Limb (tissue), 2 donors: ENCODE measurements at regions not wholly inside any gene's neighbourhood (a gene's known extent, or its start where the extent isn't known, plus 50 kb on each side); places are given as distances from the start of the nearest gene placed in this dataset.
"Not testable (repeated sequence)": the region's sequence is repeated elsewhere in the genome, so short reads cannot be mapped to it uniquely, and the experiment has no call there.

Source experiments
- DNase-seq, 2 donors: peaks; one replicate each; pipeline ENCODE4 v3.0.0-alpha.2; 2016; ENCODE audit errors: extremely low spot score in 2 of 2

DNA sequence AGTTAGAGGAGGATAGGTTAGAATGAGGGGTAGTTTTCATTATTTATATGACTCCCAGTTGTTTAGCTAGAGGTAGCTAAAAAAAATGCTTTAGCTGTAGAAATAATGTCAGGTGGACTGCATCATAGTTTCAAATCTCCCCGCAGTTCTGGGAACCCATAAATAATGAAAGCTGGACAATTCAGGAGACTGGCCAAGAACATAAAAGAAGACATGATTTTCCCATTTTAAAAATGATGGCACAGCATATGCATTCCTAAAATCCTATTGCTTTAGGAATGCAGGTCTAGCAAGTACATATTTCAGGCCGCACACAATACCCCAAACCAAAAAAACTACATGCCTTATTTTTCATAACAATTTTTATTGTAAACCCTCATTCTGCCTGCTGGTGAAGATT, 143.3 kb downstream of the CTH start:
- DNase-seq, result no peak

DNA sequence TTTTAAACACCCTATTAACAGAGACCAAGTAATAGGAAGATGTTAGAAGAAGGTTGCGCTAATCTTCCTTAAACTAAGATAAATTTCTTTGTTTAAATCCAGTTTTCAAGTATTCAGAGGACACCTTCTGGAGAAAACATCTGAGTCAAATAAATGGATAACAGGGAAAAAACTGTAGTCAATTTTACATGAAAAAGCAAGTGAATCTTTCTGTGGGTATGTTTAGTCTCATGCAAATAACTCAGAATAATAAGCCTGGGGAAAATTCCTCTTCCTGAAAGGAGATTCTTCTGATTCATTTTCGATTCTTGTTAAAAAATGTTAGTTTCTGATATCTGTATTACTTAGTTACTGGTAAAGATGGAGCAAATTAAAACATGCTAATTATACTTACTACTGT, 145.5 kb downstream of the CTH start:
- no peak for DNase-seq

- no peak for DNase-seq
Measured at GRCh38 chr1:70567167-70567566, 156.1 kb downstream of the CTH start.

DNA sequence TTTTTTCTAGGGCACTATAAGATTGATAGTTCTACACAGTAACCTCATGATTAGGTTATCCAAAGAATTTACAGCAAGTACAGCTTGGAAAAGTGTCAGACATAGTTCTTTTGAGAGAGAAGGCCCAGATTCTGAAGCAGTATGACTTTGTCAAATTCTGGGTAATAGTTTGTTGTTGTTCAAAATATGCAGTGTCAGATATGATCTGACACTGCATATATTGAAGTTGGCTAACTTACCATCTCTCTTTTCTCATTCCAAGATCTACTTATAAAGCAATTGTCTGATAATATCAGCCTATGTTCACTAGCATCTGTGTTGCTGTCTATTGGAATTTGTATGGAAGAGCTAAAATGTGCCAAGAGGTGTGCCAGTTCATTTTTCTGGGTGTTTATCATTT, 160.1 kb downstream of the CTH start:
- no peak for DNase-seq

DNA sequence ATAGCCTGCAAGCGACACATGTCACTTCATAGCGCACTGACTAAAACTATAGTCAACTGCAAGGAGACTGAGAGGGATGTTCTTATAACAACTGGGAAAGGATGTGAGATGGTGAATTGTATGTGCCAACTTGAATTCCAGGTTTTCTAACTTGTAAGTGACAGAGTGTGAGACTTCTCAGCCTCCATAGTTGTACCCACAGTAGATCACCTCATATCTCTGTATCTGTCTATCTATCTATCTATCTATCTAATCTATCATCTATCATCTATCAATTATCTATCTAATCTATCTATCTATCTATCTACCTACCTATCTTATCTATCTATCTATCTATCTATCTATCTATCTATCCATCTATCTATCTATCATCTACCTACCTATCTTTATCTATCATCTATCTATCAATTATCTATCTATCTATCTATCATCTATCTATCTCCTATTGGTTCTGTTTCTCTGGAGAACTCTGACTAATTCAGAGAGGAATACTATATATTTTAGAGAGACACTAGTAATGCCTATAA, 162.3 kb downstream of the CTH start:
- DNase-seq, result no peak

- DNase-seq, result no peak
Measured at GRCh38 chr1:70581661-70582060, 170.6 kb downstream of the CTH start.

DNA sequence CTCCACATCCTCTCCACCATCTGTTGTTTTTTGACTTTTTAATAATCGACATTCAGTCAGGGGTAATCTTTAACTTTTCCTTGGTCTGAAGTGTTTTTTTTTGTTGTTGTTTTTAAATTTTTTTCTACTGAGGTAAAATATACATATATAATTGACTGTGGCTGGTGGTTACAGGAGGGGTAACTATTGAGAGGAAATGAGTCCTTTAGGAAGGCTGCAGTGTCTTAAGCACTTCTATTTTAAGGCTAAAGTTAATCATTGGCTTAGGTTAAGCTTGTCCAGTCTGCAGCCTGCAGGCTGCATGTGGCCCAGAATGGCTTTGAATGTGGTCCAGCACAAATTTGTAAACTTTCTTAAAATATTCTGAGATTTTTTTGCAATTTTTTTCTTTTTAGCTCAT, 172.5 kb downstream of the CTH start:
- DNase-seq, result no peak

GRCh38 chr1:70586046-70586445, 175.0 kb downstream of the CTH start:
- no peak for DNase-seq

DNA sequence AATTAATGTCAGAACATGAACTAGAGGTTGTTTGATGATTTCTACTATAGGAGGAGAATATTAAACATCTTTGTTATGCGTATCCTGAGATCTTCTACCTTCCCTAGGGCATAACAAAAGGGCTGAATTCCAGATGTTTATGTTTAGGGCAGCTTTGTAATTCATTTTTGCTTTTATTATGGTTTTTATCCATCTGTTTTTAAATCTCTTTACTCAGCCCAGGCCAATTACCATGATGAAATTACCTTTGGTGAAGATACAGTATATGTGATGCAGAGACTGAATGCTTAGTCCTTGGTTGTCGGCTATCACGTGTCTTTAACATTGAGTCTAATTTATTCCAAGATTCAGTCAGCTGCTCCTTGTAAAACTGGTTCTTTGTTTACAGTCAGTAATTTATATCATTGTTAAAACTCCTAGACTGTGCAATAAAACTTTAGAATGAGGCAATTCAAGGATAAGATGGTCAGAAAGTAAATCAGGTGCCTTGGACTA, 176.9 kb downstream of the CTH start:
- no peak for DNase-seq

GRCh38 chr1:70593551-70593950, 182.5 kb downstream of the CTH start:
- not testable (repeated sequence) for DNase-seq

DNA sequence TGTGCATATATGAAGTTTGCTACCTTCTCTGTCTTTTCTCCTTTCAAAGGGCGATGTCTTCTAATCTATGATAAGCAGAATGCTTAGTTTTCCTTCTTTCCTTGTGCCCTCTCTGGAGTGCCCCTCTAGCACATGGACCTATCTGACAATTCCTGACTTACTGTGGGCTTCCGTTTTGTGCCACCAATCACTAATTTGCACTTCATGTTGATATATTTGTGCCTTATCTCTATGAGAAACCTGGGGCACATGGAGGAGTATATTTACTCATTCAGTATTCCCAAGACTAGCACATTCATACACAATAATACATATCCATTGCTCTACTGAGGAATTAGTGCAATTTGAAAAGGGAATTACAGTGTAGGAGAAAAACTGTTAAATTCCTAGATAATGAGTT, 197.7 kb downstream of the CTH start:
- DNase-seq, result no peak

DNA sequence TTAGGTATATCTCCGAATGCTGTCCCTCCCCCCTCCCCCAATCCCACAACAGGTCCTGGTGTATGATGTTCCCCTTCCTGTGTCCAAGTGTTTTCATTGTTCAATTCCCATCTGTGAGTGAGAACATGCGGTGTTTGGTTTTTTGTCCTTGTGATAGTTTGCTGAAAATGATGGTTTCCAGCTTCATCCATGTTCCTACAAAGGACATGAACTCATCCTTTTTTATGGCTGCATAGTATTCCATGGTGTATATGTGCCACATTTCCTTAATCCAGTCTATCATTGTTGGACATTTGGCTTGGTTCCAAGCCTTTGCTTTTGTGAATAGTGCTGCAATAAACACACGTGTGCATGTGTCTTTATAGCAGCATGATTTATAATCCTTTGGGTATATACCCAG, 199.1 kb downstream of the CTH start:
- DNase-seq, result not testable (repeated sequence)

DNA sequence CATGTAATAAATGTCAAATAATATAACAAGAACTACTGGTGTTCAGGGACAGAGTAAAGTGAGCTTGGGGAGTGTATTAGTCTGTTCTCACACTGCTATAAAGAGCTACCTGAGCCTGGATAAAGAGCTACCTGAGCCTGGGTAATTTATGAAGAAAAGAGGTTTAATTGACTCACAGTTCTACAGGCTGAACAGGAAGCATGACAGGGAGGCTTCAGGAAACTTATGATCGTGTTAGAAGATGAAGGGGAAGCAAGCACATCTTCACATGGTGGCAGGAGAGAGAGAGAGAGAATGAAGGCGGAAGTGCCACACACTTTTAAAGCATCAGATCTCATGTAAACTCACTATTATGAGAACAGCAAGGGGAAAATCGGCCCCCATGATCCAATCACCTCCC, 205.9 kb downstream of the CTH start:
- no peak for DNase-seq

DNA sequence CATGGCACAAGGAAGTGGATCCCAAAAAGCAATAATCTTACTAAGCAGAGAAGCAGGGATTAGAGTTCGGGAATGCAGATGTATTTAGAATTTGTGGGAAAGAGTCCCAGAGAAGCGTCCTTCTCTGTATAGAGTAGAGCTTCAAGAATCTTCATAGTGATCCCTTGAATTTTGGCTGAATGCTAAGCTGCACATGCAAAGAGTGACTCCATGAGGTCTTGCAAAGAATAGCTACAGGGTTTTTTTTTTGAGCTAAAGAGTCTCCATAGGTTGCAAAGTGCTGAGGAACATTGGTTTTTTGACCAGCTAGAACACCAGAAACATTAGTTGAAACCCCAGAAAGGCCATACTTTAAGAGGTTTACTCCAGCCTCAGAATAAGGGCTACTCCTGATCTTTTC, 206.7 kb downstream of the CTH start:
- DNase-seq, result no peak

DNA sequence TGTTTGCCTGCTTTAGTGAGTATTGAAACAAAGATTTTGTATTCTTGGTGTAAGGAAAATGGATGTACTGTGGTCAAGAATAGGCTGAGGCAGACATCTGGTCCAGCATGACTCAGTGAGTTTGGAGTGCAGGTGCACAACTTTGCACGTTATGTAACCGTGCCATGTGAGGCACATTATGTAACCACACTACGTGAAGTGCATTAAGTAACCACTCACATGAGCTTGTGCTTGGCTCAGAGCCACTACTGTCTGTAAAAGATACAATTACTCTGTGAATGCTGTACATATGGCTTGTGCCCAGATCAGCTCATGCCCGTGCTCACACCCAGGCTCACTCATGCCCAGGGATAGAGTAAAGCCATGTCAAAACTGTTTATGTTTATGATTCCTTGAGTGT, 216.8 kb downstream of the CTH start:
- no peak for DNase-seq

- DNase-seq, result no peak
Measured at GRCh38 chr1:70628973-70629372, 217.9 kb downstream of the CTH start.

- DNase-seq, result no peak
Measured at GRCh38 chr1:70633004-70633403, 221.9 kb downstream of the CTH start.

GRCh38 chr1:70635868-70636267, 224.8 kb downstream of the CTH start:
- DNase-seq, result no peak

GRCh38 chr1:70641868-70642267, 230.8 kb downstream of the CTH start:
- no peak for DNase-seq

GRCh38 chr1:70656361-70656760, 245.3 kb downstream of the CTH start:
- DNase-seq, result no peak

GRCh38 chr1:70659891-70660290, 248.8 kb downstream of the CTH start:
- no peak for DNase-seq

DNA sequence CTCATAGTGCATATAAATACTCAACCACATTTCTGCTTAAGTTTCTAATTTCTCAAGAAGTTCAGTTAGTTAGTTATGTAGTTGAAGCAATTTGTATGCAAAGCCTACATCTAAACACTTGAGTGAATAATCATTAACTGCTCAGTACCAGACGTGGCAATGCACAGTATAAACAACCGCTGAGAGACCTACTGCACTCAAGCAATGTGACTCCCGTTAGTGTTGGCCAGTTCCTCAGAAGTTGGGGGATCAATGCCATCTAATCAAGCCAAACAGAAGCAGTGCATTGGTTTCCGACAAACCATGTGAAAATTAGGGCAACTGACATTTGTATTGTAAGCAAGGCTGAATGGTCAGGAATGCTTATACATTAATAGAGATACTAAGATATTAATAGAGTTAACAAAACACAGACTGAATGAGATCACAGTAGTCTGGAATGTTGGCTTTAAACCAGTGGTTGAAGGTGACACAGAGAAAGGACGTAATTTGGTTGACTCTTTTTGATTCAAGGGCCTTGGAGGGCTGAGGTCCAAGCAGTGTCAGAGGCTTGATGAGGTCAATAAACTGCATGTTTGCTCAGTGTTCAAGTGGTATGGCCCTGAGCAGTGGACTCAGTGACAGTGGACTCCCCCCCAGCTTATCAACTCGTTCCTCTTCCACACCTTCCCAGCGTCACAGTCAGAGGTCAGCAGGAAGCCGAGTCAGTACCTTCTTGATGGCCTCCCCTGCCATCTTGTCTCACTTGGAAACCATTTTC, 255.5 kb downstream of the CTH start:
- DNase-seq, result no peak

DNA sequence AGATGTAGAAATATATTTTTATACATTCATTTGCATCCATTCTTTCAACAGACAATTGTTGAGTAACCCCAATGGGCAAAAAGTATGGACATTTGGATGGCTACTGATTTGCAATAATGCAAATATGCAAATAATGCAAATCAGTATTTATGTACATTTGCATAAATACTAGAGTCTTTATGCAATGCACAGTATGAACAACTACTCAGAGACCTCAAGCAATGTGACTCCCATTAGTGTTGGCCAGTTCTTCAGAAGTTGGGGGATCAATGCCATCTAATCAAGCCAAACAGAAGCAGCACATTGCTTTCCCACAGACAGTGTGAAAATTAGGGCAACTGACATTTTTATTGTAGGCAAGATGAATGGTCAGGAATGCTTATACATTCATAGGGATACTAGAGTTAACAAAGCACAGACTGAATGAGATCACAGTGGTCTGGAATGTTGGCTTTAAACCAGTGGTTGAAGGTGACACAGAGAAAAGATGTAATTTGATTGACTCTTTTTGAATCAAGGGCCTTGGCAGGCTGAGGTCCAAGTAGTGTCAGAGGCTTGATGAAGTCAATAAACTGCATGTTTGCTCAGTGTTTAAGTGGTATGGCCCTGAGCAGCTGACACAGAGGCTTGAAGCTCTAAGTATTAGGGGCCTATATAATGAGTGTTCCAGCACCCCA, 256.6 kb downstream of the CTH start:
- DNase-seq, result no peak
